Glomerular visceral epithelial cell (primary cell): ENCODE measurements at regions not wholly inside any gene's neighbourhood (a gene's known extent, or its start where the extent isn't known, plus 50 kb on each side); places are given as distances from the start of the nearest gene placed in this dataset.

Experiments
- DNase-seq: peaks from one replicate; pipeline ENCODE4 v3.0.0-alpha.2; 2016; ENCODE audit errors: extremely low spot score

DNA sequence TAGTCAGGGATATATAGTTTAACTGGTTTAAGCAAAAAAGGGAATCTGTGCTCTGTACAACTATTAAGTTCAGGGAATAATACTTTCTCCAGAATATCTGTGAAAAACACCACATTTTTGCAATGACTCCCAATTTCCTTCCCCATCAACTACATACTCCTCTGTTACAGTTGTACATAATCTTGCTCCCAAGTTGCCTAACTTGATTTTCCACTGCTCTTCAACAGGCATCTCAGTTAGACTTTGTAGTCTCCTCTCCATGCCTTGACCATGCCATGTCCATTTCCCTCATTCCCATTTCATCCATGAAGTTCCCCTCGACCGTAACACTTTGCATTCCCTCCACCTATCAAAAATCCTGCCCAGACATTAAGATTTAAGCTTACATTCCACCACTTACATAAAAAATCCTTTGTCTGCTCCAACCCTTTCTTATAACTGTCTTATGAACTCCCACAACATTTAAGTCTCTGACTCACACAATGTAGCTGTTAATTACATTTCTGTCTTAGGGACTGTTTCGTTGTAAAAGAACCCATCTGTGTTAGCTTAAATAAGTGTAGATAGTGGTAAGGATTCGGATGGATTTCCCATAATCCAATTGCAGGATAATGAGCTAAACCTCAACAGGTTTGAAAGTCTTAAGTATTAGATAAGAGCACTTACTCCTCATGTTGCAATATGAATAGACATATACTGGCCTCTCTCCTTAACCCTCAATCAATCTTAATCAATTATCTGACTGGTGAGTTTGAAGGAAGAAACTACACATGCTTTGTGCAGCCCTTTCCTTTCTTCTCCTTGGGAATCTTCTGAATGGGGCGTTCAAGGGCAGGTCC, 156.5 kb downstream of the PAWR start:
- DNase-seq = no peak

DNA sequence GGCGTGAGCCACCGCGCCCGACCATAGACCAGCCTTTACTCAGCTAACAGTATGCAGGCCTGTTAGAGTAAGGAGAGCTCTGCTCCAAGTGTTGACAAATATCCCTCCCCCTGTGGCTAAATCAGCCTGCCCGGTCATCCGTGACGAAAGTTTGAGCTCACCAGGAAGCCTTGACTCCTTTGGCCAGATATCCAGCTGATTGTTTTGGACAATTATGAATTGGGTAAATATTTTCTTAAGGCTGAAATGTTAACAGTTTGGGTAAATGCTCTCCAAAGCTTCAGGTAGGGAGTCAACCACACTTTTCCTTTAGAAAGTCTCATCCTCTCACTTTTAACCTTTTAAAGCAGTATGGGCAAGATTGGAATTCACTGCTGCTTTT, 157.9 kb downstream of the PAWR start:
- DNase-seq = peak; percentile 56

DNA sequence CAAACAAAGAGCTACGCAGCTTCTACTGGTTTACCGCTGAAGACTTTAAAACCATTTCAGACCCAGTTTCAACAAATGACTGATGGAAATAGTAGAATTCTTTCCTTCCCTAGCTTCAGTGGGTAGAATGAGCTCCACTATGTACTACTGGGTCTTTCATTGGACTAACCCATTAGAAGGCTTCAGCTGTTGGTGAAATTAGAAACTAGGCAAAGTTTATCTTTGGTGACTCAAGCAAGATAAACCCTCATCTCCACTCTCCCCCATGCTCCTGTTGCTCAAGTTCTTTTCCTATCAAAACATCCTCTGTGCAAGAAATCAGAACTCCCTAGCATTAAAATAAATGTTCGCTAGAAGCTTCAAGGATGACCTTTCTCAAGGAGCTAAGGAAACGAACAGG, 159.2 kb downstream of the PAWR start:
- DNase-seq = no peak

DNA sequence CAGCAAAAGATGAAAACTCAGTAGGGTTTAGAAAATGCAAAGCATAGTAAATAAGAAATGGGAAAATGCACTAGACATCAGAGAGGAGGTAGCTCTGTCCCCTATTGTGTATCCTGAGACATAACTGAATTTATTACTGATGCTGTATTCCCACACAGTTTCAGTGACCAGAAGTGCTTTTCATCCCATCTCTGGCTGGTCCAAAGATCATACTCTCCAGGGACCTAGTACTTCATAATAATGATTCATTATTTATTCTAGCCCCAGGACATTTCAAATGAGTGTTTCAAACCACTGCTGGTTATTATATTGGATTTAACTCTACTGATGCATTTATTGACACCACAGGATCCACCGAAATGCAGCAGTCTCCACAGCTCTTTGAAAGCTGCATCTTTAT, 163.3 kb downstream of the PAWR start:
- DNase-seq = no peak

DNA sequence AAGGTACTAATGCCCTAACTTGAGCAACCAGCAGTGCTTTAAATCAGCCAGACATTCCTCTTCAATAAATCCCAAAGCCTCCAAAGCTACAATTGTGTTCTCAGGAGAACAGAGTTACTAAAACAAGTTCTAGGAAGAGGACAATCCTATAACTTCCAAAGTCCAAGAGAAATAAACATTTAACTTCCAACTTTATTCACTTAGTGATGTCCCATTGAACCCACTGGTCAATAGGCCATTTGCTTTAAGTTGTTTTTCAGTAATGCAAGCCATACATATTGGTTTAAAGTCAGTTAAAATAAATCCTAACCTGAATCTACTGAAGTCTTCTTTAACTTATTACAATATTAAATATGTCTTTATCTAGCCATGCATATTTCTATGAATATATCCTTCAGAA, 165.4 kb downstream of the PAWR start:
- DNase-seq = no peak

DNA sequence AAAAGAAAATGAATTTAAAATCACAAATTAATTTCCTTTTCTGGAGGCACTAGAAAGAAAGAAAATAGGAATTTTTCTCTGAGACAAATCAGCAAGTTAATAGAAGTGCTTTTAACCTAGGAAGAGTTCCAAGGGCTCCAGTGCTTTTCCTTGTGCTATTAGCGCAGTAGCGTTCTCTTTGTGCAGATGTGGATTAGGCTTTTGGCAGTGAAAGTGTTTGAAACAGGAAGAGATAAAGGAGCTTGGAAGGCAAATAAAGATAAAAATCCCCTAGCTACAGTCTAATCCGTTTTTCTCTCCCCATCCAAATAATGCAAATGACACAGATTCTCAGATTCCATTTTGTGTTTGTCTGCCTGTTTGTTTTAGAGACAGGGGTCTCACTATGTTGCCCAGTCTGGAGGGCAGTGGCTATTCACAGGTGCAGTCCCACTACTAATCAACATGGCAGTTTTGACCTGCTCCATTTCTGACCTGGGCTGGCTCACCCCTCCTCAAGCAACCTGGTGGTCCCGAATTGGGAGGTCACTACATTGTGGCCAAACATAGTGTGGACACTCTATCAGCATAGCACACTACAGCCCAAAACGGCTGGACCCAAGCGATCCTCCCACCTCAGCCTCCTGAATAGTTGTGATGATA, 166.1 kb downstream of the PAWR start:
- no peak for DNase-seq

DNA sequence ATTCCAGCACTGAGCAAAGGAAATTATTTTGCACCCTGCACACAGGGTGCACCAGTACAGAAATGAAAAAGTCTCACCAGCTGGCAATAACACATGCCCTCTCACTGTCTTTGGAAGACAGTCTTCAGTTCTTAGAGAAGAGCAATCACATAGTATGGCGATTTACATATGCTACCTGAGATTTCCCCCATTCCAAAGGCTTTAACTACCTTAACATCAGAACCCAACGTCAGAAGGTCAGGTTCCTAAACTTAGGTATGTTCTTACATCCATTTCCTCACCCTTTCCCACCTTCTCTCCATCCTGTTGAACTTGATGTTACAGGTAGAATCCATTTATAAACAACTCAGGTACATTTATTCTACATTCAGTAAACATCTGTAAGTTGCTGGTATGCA, 167.8 kb downstream of the PAWR start:
- no peak for DNase-seq

DNA sequence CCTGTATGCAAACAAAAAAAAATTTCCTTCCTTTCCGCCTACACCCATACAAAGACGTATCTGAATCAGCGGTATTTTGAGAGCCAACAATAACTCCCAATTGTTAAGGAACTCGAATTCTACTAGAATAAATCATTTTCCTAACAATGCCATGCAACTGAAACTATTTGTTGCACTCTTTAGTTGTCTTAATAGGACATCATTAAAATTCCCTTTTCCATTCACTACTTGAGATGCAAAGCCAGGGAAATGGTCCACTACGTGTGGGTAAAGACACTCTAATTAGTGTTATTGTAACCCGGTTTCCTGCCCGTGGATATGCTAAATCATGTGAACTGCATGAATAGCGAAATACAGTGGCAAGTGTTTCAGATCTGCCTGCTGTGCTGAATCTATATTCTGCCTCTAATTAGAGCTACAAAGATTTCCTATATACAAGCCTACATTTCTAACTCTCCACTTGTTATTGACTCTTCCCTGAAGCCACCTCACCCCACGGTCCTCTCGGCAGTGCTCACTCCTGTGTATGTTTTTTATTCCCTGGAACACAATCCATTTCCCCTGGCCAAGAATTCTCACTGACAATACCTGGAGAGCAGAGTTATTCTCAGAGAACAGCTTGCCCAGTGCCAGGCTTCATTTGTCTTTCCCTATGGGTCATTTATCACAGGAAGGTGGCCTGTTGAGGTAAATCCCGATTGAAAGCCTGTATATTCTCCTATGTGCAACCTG, 168.3 kb downstream of the PAWR start:
- DNase-seq = no peak

DNA sequence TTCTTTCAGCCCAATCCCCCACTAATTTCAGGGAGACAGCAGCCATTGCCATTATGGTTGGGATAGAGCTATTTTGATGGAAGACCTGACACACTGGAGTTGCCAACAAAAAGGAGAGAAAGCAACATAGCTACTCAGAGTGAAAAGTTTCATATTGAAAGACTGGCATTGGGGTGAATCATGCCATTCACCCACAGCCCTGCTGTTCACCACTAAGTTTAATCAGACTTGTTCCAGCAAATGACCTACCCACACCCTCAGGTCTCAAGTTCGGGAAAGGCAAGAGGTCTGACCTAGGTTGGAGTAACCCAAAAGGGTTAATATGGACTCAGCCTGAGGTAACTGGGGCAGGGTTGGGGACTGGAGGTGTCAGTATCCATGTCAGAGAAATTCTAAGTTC, 169.2 kb downstream of the PAWR start:
- DNase-seq = no peak

DNA sequence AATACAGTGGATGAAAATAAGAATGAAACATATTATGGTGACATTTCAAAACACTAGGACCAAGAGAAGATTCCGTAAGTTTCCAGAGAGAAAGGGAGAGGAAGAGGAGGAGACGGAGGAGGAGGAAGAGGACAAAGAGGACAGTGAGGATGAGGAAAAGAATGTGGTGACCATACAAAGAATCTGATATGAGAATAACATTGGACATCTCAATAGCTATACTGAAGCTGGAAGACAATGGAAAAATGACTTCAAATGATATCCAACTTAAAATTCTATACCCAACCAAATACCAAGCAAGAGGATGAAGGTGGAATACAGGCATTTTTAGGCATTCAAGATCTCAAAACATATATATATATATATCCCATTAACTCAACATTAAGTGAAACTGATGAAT, 173.4 kb downstream of the PAWR start:
- DNase-seq = no peak

DNA sequence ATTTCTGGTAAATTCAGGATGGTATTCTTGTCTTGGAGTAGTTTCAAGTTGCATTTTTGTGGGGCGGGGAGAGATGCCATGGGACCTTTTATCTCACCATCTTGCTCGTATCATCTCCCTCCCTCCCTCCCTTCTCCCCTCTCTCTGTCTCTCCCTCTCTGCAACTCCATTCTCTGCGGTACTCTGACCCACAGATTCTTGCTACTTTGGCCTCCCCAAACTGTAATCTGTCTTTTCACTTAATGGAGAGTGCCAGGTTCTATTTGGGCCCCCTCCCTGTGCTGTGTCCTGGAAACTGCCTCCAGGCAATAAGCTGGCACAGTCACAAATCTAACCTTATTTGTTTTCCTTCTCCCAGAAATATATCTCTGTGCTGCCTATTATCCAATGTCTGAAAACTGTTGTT, 175.2 kb downstream of the PAWR start:
- no peak for DNase-seq

DNA sequence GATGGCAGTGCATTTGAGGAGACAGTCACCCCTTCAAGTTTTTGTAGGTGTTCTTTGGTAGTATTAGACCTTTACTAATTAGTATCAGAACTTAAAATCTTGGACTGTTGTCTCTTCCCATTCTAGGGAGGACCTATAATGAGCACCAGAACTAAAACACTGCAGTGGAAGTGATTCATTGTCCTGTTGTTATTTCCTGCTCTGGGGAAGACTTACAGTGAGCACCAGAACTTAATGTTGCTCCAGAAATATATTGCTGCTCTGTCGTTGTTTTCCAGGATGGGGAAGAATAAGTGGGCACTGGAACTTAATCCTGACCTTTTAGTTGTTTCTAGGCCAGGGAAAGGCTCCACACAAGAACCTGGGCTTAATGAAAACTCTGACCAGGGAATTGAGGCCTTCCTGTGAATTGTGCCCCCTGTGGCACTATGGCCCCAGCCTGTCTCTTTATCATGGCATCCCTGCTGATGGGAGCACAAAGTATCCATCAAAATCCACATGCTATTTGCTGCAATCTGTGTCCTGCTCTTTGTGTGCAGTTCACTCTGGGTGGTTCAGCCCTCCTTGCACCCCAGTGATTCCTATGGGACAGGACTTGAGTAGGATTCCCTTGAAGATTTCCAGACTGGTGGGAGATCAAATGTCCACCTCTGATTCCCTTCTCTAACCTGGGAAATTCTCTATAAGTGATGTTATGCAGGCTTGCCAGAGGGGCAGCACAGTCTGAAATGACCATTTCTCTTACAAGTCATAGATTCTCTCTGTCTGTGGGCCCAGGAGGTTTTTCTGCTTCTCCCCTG, 175.8 kb downstream of the PAWR start:
- no peak for DNase-seq

DNA sequence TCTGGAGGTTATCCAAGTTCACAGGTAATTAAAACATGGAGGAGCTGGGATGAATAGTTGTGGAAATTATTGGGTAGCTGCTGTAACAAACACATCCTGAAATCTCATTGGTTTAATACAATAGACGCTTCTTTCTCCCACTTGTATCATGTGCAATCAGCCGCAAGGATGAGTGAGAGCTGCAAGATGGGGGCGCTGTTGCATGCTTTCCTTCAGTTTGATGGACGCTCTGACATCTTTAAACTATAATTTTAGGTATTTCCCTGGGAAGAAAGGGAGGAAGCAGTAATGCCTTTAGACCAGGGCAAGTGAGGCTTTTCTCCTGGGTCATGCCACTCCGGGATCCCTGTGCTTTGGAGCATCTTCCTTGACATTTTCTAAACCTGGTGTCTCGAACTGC, 178.7 kb downstream of the PAWR start:
- no peak for DNase-seq

DNA sequence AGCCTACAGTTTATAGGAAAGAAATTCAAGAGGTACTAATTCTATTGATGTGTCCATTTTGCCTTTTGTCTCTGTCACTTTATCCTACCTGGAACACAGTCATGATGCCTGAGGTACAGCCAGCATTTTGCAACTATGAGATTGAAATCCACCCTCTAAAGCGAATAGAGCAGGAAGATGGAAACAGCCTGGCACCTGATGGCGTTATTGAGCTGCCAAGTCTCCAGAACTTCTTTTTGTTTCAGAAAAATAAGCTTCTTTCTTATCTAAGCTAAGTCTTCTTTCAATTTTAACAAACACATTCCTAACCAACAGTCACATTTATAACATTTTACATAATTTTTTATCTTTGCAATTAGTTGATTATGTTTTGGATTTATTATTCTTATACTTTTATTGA, 182.1 kb downstream of the PAWR start:
- no peak for DNase-seq
